ENCODE measurements at regions not wholly inside any gene's neighbourhood (a gene's known extent, or its start where the extent isn't known, plus 50 kb on each side); places are given as distances from the start of the nearest gene placed in this dataset.

- no peak for TF ChIP-seq CTCF (IDR thresholded peaks at IDR 0.05; ENCODE audit: low read depth, low read length)
- H3K4me3 ChIP-seq (ENCODE audit: low read depth, low read length), result no peak overlapping the region
Measured at GRCh38 chr3:152538518-152538917, 269.8 kb downstream of the MBNL1 start.

GRCh38 chr3:152539191-152539764, 270.5 kb downstream of the MBNL1 start:
- H3K4me3 ChIP-seq (ENCODE audit: low read depth, low read length), result no peak overlapping the region
- TF ChIP-seq CTCF (IDR thresholded peaks at IDR 0.05; ENCODE audit: low read depth, low read length), result no peak

GRCh38 chr3:152540120-152540519, 271.4 kb downstream of the MBNL1 start:
- TF ChIP-seq CTCF (IDR thresholded peaks at IDR 0.05; ENCODE audit: low read depth, low read length), result no peak

GRCh38 chr3:152547153-152547552, 278.4 kb downstream of the MBNL1 start:
- no peak overlapping the region for H3K4me3 ChIP-seq (ENCODE audit: low read depth, low read length)
- TF ChIP-seq CTCF (IDR thresholded peaks at IDR 0.05; ENCODE audit: low read depth, low read length), result no peak

More at GRCh38 chr3:152540120-152540519, 271.4 kb downstream of the MBNL1 start:
- H3K4me3 ChIP-seq (ENCODE audit: low read depth, low read length), result no peak overlapping the region

GRCh38 chr3:152549263-152549662, 280.5 kb downstream of the MBNL1 start:
- no peak for TF ChIP-seq CTCF (IDR thresholded peaks at IDR 0.05; ENCODE audit: low read depth, low read length)
- H3K4me3 ChIP-seq (ENCODE audit: low read depth, low read length), result no peak overlapping the region

GRCh38 chr3:152550284-152550683, 281.6 kb downstream of the MBNL1 start:
- TF ChIP-seq CTCF (IDR thresholded peaks at IDR 0.05; ENCODE audit: low read depth, low read length), result no peak

GRCh38 chr3:152554980-152555379, 280.0 kb upstream of the P2RY1 start:
- no peak for TF ChIP-seq CTCF (IDR thresholded peaks at IDR 0.05; ENCODE audit: low read depth, low read length)
- H3K4me3 ChIP-seq (ENCODE audit: low read depth, low read length), result no peak overlapping the region

More at GRCh38 chr3:152550284-152550683, 281.6 kb downstream of the MBNL1 start:
- H3K4me3 ChIP-seq (ENCODE audit: low read depth, low read length), result no peak overlapping the region
